ENCODE measurements at regions not wholly inside any gene's neighbourhood (a gene's known extent, or its start where the extent isn't known, plus 50 kb on each side); places are given as distances from the start of the nearest gene placed in this dataset.

- WGBS, 2 donors: 75 to 79% methylated on average over 5 of the region's 5 CpGs
- Histone ChIP-seq H3K36me3 (no peaks in the 10 kb centered on the region), H3K4me1 (peaks cover 0 to 4% (median 0%) of the 10 kb centered on the region in 9 donors), H3K27me3 (no peaks in the 10 kb centered on the region), H3K4me3 (no peak overlapping the region), H3K9me3 (no peaks in the 10 kb centered on the region), H3K27ac (no peak overlapping the region)
- ATAC-seq (no peak), DNase-seq (no peak)
- no peak for TF ChIP-seq CTCF (IDR thresholded peaks at IDR 0.05)
- intact Hi-C loops (cut with DNase I): no loop called here
Measured at GRCh38 chr2:226074391-226074790, 674.9 kb downstream of the NYAP2 start.

- no peak for TF ChIP-seq CTCF (IDR thresholded peaks at IDR 0.05)
- Histone ChIP-seq H3K27me3 (no peaks in the 10 kb centered on the region), H3K4me1 (no peaks in the 10 kb centered on the region), H3K36me3 (no peaks in the 10 kb centered on the region), H3K9me3 (no peaks in the 10 kb centered on the region), H3K4me3 (no peak overlapping the region), H3K27ac (no peak overlapping the region)
- no peak for ATAC-seq
- intact Hi-C loops (cut with DNase I): no loop called here
- DNase-seq: no peak
- WGBS, 2 donors: 92 to 95% methylated on average over 2 of the region's 2 CpGs
Measured at GRCh38 chr2:226073496-226074160, 674.1 kb downstream of the NYAP2 start.

GRCh38 chr2:226066873-226067272, 667.4 kb downstream of the NYAP2 start:
- DNase-seq: no peak
- H3K27me3 ChIP-seq: no peaks in the 10 kb centered on the region
- no peak for TF ChIP-seq CTCF (IDR thresholded peaks at IDR 0.05)
- no peak overlapping the region for H3K4me3 ChIP-seq
- no peaks in the 10 kb centered on the region for H3K9me3 ChIP-seq
- H3K4me1 ChIP-seq: peaks cover 0 to 6% (median 0%) of the 10 kb centered on the region in 9 donors
- 38 to 49% methylated on average over 4 of the region's 4 CpGs for WGBS, 2 donors
- H3K27ac ChIP-seq: no peak overlapping the region
- H3K36me3 ChIP-seq: no peaks in the 10 kb centered on the region
- no peak for ATAC-seq
- intact Hi-C loops (cut with DNase I): no loop called here

GRCh38 chr2:226066391-226066790, 666.9 kb downstream of the NYAP2 start:
- Histone ChIP-seq H3K4me3 (no peak overlapping the region), H3K36me3 (no peaks in the 10 kb centered on the region), H3K27ac (no peak overlapping the region), H3K27me3 (no peaks in the 10 kb centered on the region), H3K9me3 (no peaks in the 10 kb centered on the region), H3K4me1 (peaks cover 0 to 6% (median 0%) of the 10 kb centered on the region in 9 donors)
- TF ChIP-seq CTCF (IDR thresholded peaks at IDR 0.05): no peak
- intact Hi-C loops (cut with DNase I): no loop called here
- ATAC-seq (no peak), DNase-seq (no peak)
- 81 to 89% methylated on average over 3 of the region's 3 CpGs for WGBS, 2 donors
